ENCODE measurements at regions not wholly inside any gene's neighbourhood (a gene's known extent, or its start where the extent isn't known, plus 50 kb on each side); places are given as distances from the start of the nearest gene placed in this dataset.

- no peaks in the 10 kb centered on the region for H3K9me2 ChIP-seq
- H4K20me1 ChIP-seq (ENCODE audit: insufficient read depth), result no peaks in the 10 kb centered on the region
- H2AFZ ChIP-seq (ENCODE audit: low read depth), result no peak overlapping the region
- no peaks in the 10 kb centered on the region for H3K27me3 ChIP-seq (ENCODE audit: insufficient read depth)
- H3K27ac ChIP-seq (ENCODE audit: low read depth in 2 of 2, low read length in 1 of 2), result no peak overlapping the region; a peak in 1 of 4 replicates
- no peak overlapping the region for H3K9ac ChIP-seq
- TF ChIP-seq RCOR1 (IDR thresholded peaks at IDR 0.05; ENCODE audit: low read length) (no peak), GATA2 (CRISPR knock-in tag; IDR thresholded peaks at IDR 0.05) (no peak), MEF2A (IDR thresholded peaks at IDR 0.05; ENCODE audit: borderline replicate concordance, low read depth) (no peak), TCF12 (IDR thresholded peaks at IDR 0.05) (no peak), NRF1 (IDR thresholded peaks at IDR 0.05; ENCODE audit: low read depth, low read length) (no peak), MAX (IDR thresholded peaks at IDR 0.05; ENCODE audit: low read depth) (no peak), PBX3 (IDR thresholded peaks at IDR 0.05) (no peak), USF1 (IDR thresholded peaks at IDR 0.05; ENCODE audit: borderline replicate concordance, low read depth) (no peak), RAD21 (IDR thresholded peaks at IDR 0.05; ENCODE audit: low read length) (no peak)
- CTCF ChIA-PET, result no interaction called here
- H3F3A ChIP-seq (replicated peaks; ENCODE audit: insufficient read depth), result no peaks in the 10 kb centered on the region
- no peaks in the 10 kb centered on the region for H3K79me2 ChIP-seq (ENCODE audit: insufficient read depth)
- 61% methylated on average over 2 of the region's 2 CpGs for WGBS (ENCODE audit: low lambda C conversion rate)
- no peak overlapping the region for H3K4me3 ChIP-seq (ENCODE audit: low read depth in 2 of 2, low read length in 1 of 2)
- no peaks in the 10 kb centered on the region for H3K36me3 ChIP-seq (replicated peaks in 1 of 2; ENCODE audit: control insufficient read depth in 1 of 2, insufficient read depth in 2 of 2, low read length in 1 of 2)
- H3K4me2 ChIP-seq, result no peak overlapping the region
- 0 out of 2 replicates have a peak, but pooled peaks cover 4% of the 10 kb centered on the region for H3K9me3 ChIP-seq
- peaks cover 5 to 14% of the 10 kb centered on the region in 2 experiments; a peak in 2 of 4 replicates for H3K4me1 ChIP-seq (ENCODE audit: control insufficient read depth in 1 of 2, insufficient read depth in 2 of 2, low read depth in 1 of 2, low read length in 1 of 2)
- POLR2A ChIA-PET, result no interaction called here
- DNase-seq, result no peak
Observed at GRCh38 chr12:89238593-89238992, 113.7 kb downstream of the DUSP6 start.

- Histone ChIP-seq H3K27me3 (ENCODE audit: insufficient read depth) (no peaks in the 10 kb centered on the region), H3K4me3 (ENCODE audit: low read depth in 2 of 2, low read length in 1 of 2) (no peak overlapping the region), H3K4me2 (no peak overlapping the region), H3K79me2 (ENCODE audit: insufficient read depth) (no peaks in the 10 kb centered on the region), H3K9me3 (0 out of 2 replicates have a peak, but pooled peaks cover 4% of the 10 kb centered on the region), H3K9me2 (no peaks in the 10 kb centered on the region), H3K4me1 (ENCODE audit: control insufficient read depth in 1 of 2, insufficient read depth in 2 of 2, low read depth in 1 of 2, low read length in 1 of 2) (peaks cover 5 to 14% of the 10 kb centered on the region in 2 experiments; a peak in 2 of 4 replicates), H3K36me3 (replicated peaks in 1 of 2; ENCODE audit: control insufficient read depth in 1 of 2, insufficient read depth in 2 of 2, low read length in 1 of 2) (no peaks in the 10 kb centered on the region), H3K27ac (ENCODE audit: low read depth in 2 of 2, low read length in 1 of 2) (no peak overlapping the region), H2AFZ (ENCODE audit: low read depth) (no peak overlapping the region), H3F3A (replicated peaks; ENCODE audit: insufficient read depth) (no peaks in the 10 kb centered on the region), H3K9ac (no peak overlapping the region), H4K20me1 (ENCODE audit: insufficient read depth) (no peaks in the 10 kb centered on the region)
- ChIA-PET CTCF (interaction anchor here (1.0 kb wide), 1 partner anchor 29 kb away, joined by 3 read pairs; no protein-coding TSS in a partner anchor), POLR2A (no interaction called here)
- DNase-seq, result no peak
- 46% methylated on average over 1 of the region's 1 CpG for WGBS (ENCODE audit: low lambda C conversion rate)
- TF ChIP-seq RFX5 (IDR thresholded peaks at IDR 0.05; ENCODE audit: low read length) (no peak), NFIC (IDR thresholded peaks at IDR 0.05; ENCODE audit: borderline replicate concordance) (no peak), POLR2AphosphoS5 (IDR thresholded peaks at IDR 0.05; ENCODE audit: low read depth, low read length) (no peak), IRF3 (IDR thresholded peaks at IDR 0.05; ENCODE audit: low read depth, low read length) (no peak), FOXJ3 (CRISPR knock-in tag; IDR thresholded peaks at IDR 0.05) (no peak), EZH2phosphoT487 (IDR thresholded peaks at IDR 0.05; ENCODE audit: borderline replicate concordance, low read depth) (no peak), YY1 (IDR thresholded peaks at IDR 0.05; ENCODE audit: low read depth) (no peak), FOXM1 (IDR thresholded peaks at IDR 0.05; ENCODE audit: low read depth) (no peak), JUND (IDR thresholded peaks at IDR 0.05) (no peak), MAX (IDR thresholded peaks at IDR 0.05; ENCODE audit: low read depth) (no peak), RXRA (IDR thresholded peaks at IDR 0.05; ENCODE audit: borderline replicate concordance, low read depth) (no peak), REST (IDR thresholded peaks at IDR 0.05; ENCODE audit: low read depth, low read length) (no peak), TCF12 (IDR thresholded peaks at IDR 0.05) (no peak)
Observed at GRCh38 chr12:89237763-89238162, 114.5 kb downstream of the DUSP6 start.
